ENCODE measurements at regions not wholly inside any gene's neighbourhood (a gene's known extent, or its start where the extent isn't known, plus 50 kb on each side); places are given as distances from the start of the nearest gene placed in this dataset.

GRCh38 chr7:10912077-10912476, 61.6 kb upstream of the PHF14 start:
- Histone ChIP-seq H3K4me3 (ENCODE audit: low read length) (no peak overlapping the region), H3K27ac (ENCODE audit: low read length) (no peak overlapping the region), H3K4me1 (ENCODE audit: control insufficient read depth, low read depth, low read length) (peaks cover 6% of the 10 kb centered on the region), H3K9me3 (ENCODE audit: control insufficient read depth, low read depth, low read length) (peaks cover 13% of the 10 kb centered on the region), H3K9ac (ENCODE audit: low read length) (no peak overlapping the region), H3K36me3 (ENCODE audit: control insufficient read depth, low read depth, low read length) (no peaks in the 10 kb centered on the region), H3K27me3 (ENCODE audit: control insufficient read depth, insufficient read depth, low read length) (no peaks in the 10 kb centered on the region)

- H3K36me3 ChIP-seq (ENCODE audit: control insufficient read depth, low read depth, low read length): no peaks in the 10 kb centered on the region
- peaks cover 6% of the 10 kb centered on the region for H3K4me1 ChIP-seq (ENCODE audit: control insufficient read depth, low read depth, low read length)
- peaks cover 13% of the 10 kb centered on the region for H3K9me3 ChIP-seq (ENCODE audit: control insufficient read depth, low read depth, low read length)
- H3K27me3 ChIP-seq (ENCODE audit: control insufficient read depth, insufficient read depth, low read length): no peaks in the 10 kb centered on the region
- no peak overlapping the region for H3K4me3 ChIP-seq (ENCODE audit: low read length)
- no peak overlapping the region for H3K9ac ChIP-seq (ENCODE audit: low read length)
- H3K27ac ChIP-seq (ENCODE audit: low read length): no peak overlapping the region
These were observed 60.2 kb upstream of the PHF14 start for GRCh38 chr7:10913457-10913856.

- Histone ChIP-seq H3K4me1 (ENCODE audit: control insufficient read depth, low read depth, low read length) (no peaks in the 10 kb centered on the region), H3K27me3 (ENCODE audit: control insufficient read depth, insufficient read depth, low read length) (no peaks in the 10 kb centered on the region), H3K9me3 (ENCODE audit: control insufficient read depth, low read depth, low read length) (no peaks in the 10 kb centered on the region), H3K27ac (ENCODE audit: low read length) (no peak overlapping the region), H3K9ac (ENCODE audit: low read length) (no peak overlapping the region), H3K36me3 (ENCODE audit: control insufficient read depth, low read depth, low read length) (no peaks in the 10 kb centered on the region), H3K4me3 (ENCODE audit: low read length) (no peak overlapping the region)
These were observed 55.5 kb upstream of the PHF14 start for GRCh38 chr7:10918093-10918590.

GRCh38 chr7:10919923-10920322, 53.7 kb upstream of the PHF14 start:
- Histone ChIP-seq H3K4me3 (ENCODE audit: low read length) (no peak overlapping the region), H3K27me3 (ENCODE audit: control insufficient read depth, insufficient read depth, low read length) (no peaks in the 10 kb centered on the region), H3K36me3 (ENCODE audit: control insufficient read depth, low read depth, low read length) (no peaks in the 10 kb centered on the region), H3K9me3 (ENCODE audit: control insufficient read depth, low read depth, low read length) (no peaks in the 10 kb centered on the region), H3K4me1 (ENCODE audit: control insufficient read depth, low read depth, low read length) (no peaks in the 10 kb centered on the region), H3K27ac (ENCODE audit: low read length) (no peak overlapping the region), H3K9ac (ENCODE audit: low read length) (no peak overlapping the region)
